ENCODE measurements at regions not wholly inside any gene's neighbourhood (a gene's known extent, or its start where the extent isn't known, plus 50 kb on each side); places are given as distances from the start of the nearest gene placed in this dataset.

DNA sequence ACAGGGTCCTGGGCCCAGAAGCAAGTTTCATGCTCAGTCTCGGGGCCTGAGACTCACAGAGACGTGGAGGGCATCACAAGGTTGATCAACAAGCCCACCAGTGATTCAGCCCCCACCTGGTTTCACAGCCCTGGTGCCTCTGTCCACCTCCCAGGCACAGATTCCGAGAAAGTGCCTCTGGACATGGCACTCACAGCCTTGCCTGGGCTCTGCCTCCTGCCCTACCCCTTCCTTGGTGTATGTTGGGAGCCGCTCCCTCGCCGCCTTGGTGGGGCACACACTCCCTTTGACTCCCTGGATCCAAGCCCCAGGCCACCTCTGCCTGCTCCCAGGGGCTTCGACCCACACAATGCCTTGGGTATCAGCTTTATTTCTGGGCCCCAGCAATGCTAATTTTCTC, 200.8 kb upstream of the PPP2R2D start:
- DNase-seq (no peak), ATAC-seq (ENCODE audit: poor library complexity) (no peak)
- intact Hi-C loops (cut with DNase I), result no loop called here

DNA sequence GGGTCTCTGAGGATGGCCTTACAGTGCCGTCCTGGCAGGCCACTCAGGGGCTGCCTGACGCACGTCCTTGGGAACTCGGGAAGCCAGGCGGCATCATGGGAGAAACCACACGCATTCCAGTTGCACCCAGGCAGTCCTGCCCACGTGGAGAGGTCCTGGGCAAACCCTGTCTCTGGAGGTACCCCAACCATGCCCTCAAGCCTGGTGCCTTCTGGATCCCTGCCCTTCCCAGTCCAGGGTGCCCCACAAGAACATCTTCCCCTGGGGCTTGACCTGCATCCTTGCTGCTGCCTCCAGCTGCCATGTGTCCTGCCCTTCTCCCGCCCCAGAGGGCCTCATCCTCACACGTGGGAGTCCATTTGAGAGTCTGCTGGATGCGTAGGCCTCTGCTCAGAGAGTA, 200.3 kb upstream of the PPP2R2D start:
- DNase-seq (no peak), ATAC-seq (ENCODE audit: poor library complexity) (no peak)
- intact Hi-C loops (cut with DNase I), result no loop called here

DNA sequence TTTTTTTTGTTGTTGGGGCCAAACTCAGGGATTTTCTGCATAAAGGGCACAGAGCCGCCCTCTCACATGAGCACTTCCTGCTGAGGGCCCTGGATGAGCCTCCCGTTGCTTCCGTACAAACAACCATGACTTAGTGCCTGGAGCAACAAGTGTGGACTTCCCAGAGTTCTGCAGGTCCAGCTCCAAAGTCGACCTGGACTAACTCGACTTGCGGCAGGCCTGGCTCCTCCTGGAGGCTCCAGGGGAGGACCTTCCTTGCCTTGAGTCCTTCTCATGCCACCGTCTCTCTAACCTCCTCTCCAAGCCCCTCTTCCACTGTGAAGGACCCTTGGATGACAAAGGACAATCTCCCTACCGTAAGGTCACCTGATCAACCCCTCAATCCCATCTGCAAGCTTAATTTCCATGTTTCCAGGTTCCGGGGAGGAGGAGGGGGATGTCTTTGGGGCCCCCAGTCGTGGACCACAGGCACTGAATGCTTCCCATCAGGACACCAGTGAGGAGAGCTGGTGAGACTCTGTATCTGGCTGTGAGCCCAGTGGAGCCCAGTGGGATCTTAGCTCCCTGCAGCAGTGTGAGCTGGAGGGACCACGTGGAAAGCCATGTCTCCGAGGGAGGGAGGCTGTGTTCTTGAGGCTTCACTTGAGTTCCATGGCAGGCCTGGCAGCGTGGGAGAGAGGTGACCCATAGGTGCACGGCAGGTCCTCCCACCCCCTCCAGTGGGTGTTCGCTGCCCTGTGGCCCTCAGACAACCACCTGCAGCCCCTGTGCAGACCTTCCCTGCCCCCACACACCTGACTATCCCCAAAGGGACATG, 199.5 kb upstream of the PPP2R2D start:
- intact Hi-C loops (cut with DNase I), result no loop called here
- ATAC-seq (ENCODE audit: poor library complexity) (no peak), DNase-seq (no peak)

DNA sequence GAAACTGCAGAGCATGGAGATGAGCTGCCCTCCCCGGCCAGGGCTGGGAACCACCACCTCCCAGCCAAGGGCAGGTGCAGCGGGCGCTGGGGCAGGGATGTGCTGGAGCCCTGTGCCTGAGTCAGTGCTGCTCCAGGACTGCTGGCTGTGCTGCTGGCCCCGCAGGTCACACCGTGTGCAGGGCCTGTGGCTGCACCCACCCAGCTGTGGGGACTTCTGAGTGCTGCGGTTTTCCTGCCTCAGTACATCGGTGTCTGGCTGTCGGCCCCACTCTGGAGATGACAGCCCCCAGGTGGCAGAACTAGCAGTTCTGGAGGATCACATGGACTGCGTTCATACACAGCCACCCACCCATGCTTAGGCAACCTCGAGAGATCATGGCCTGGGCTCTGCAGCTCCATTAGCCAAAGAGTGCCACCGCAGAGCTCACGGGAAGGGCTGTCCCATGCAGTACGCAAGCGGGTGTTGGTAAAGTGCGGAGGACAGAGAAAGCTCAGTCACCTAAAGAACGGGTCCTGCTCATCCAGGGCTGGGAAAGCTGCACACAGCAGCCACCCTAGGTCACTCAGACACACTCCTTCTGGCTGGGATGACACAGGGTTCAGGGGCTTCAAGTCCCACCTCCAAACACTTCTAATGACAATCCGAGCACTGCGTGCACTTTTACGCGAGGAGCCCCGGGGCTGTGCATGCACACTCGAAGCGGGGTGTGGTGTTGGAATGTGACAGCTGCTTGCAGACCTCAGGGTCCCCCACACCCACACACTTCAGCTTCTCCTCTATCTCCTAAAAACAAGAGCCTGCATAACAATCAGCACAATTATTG, 198.1 kb upstream of the PPP2R2D start:
- ATAC-seq (ENCODE audit: poor library complexity) (no peak), DNase-seq (no peak)
- intact Hi-C loops (cut with DNase I), result no loop called here

DNA sequence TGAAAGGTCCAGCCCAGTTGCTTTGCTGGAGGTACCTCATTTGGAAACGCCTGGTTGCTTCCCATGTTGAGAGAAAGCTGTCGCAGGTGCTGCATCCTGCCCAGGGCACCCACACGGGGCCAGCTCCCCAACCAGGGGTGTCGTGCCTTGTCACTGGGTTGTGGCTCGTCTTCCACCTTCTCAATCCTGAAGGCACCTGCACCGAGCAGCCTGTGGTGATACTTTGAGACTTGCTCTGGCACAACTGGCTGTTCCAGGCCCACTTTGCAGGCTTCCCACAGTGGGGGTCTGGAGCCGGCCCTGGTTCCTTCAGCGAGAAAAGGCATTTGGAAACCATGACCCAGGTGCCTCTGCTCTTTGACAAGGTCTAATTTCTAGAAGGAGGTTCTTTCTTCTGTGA, 197.3 kb upstream of the PPP2R2D start:
- no peak for DNase-seq

DNA sequence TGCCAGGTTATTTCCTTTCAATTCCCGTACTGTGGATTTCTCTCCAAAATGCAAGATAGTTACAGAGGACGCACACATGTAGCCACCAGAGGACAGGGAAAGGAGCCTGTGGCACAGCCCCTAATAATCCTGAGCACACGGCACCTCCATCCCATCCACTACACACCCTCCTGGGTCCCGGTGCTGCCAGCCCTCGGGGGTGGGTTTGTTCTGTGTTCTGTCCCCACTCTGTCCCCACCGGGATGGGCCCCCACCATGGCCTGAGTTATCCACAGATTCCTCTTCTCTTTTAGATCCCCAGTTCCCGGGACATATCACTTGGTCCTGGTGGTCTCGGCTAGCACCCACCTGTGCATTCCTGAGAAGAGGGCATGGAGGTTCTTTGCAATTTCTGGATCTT, 196.9 kb upstream of the PPP2R2D start:
- DNase-seq (no peak), ATAC-seq (ENCODE audit: poor library complexity) (no peak)
- intact Hi-C loops (cut with DNase I), result no loop called here

More for the DNA sequence above, 197.3 kb upstream of the PPP2R2D start:
- intact Hi-C loops (cut with DNase I), result no loop called here
- ATAC-seq (ENCODE audit: poor library complexity), result no peak

DNA sequence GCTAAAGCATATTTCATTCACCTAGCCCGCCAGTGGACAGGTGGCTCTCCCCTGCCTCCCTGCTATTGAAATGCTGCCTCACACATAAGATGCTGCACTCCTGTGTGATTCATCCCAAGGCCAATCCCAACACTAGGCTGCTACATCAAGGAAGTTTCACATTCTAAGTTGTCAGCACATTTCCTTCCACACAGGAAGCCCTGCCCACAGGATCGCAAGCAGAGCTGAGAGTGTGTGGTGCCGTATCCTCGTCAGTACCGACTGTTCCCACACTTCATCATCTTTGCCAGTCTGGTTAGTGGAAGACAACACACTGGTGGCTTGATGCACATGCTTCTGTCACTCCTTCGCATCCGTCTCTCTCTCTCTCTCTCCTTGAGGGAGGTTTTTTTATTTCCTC, 194.3 kb upstream of the PPP2R2D start:
- intact Hi-C loops (cut with DNase I), result no loop called here
- ATAC-seq (ENCODE audit: poor library complexity) (no peak), DNase-seq (no peak)

DNA sequence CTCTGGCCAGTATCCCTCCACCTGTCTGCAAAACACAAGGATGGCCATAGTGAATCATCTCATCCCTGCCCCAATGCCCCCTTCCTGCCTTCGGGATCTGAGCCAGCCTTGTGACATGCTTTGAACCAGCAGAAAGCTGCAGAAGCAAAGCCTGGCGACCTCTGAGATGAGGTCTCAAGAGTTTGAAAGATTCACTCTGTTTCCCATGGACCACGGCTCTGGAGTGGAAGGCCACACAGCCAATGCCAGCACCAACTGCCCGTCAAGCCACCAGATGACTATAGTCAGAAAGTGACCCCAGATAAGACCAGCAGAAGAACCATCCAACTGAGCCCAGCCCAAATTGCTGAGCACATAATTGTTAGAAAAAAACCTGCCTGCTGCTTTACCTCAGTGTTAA, 193.9 kb upstream of the PPP2R2D start:
- no peak for DNase-seq
- intact Hi-C loops (cut with DNase I), result no loop called here
- no peak for ATAC-seq (ENCODE audit: poor library complexity)

DNA sequence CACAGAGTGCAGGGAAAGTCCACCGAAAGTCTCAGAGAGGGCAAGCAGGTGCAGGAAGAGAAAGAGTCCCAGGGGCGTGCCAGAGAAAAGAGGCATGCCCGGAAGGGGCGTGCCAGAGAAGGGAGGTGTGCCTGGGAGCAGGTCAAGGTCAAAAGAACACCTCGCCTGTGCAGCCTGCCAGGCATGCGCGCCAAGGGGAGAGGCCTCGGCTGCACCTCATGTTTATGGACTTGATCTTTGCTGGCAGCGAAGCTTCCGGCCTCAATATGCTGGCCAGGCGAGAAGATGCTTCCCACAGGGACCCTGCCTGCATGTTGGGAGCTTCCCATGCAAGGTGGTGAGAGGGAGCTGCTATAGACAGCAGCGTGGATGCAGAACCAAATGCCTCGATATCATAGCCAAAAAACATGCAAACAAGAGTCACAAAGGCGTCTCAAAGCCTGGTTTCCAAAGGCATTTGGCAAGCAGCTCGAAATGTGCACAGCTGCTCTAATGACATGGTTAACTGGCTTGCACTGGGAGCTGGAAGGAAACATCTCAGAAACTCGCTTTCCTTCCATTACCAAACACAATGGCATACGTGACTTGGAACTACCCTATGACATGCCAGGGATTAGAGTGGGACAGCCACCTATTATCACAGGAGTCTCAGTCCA, 192.5 kb upstream of the PPP2R2D start:
- intact Hi-C loops (cut with DNase I), result no loop called here
- DNase-seq (no peak), ATAC-seq (ENCODE audit: poor library complexity) (no peak)

DNA sequence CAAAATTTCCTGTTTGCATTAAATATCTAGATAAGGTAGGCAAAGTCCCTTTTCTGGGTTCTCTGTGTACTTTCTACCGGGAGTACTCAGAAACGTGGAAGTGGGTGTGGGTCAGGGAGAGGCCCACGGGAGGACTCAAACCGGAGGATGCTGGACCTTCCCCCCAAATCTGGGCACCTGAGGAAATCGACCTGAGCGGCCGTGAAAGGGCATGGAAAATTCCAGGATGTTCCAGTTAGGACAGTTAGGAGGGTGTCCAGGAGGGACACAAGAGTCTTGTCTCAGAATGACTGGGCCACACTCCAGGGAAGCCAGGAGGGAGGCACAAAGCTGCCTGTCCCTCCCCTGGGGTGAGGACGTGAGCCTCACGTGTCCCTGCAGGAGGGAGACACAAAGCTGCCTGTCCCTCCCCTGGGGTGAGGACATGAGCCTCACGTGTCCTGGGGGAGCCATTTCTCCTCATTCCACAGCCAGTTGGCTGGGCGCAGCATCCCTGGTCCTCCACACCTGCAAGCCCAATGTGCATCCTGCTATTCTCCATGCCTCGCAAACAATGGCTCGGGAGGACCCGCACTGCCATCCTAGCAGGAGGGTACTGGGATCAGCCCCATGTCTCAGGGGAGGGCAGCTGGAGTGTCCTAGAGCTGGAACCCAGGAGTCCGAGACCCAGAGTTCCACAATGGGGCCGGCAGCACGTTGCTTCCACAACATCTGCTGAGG, 190.5 kb upstream of the PPP2R2D start:
- intact Hi-C loops (cut with DNase I), result no loop called here
- ATAC-seq (ENCODE audit: poor library complexity) (no peak), DNase-seq (no peak)

DNA sequence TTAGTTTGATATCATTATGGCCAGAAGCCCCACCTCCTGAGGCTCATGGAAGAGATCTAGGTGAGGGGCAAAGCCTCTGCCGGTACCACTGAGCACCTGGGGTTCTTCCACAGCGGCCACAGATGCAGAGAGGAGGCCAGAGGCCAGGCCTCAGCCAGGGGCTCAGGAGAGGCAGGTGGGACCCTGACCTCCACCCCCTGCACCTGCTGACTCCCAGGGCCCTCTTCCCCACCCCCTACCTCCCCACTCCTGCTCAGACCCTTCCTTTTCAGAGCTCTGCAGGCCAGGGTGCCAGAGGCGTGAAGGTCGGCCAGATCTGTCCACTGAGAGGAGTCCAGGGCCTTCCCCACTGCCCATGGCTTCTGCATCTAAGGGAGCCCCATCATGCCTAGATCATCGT, 178.7 kb upstream of the PPP2R2D start:
- no peak for DNase-seq
- intact Hi-C loops (cut with DNase I), result no loop called here
- ATAC-seq (ENCODE audit: poor library complexity), result no peak

DNA sequence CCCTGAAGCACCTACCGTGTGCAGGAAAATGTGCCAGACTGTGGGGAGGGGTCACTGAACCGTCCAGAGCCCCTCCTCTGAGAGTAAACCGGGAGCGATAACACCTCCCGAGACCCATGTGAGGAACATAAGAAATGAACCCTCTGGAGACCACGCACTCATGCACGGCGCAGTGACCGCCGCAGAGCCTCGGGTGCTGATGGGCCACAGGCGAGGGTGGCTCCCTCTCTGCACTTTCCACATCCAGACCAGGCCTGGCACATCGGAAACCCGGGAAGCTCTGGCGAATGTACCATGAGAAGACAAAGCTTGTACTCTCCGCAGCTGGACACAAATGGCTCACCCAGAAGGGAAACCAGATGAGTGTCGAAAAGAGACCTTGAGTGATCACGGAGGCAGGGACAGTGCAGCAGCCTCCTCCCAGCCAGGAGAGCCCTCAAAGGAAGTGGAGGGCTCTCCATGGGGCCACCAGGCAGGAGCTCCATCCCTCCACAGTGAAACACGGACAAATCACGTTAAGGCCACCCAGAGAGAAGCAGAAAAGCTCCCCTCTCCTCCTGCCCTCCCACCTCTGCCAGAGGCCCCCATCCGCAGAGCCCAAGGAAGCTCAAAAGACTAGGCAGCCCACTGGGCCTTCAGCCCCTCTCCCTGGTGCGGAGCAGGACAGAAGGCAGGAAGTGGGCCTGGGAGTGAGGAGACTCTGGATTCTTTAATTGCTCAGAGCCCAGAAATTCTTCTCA, 178.1 kb upstream of the PPP2R2D start:
- no peak for DNase-seq
- ATAC-seq (ENCODE audit: poor library complexity), result no peak
- intact Hi-C loops (cut with DNase I), result no loop called here

DNA sequence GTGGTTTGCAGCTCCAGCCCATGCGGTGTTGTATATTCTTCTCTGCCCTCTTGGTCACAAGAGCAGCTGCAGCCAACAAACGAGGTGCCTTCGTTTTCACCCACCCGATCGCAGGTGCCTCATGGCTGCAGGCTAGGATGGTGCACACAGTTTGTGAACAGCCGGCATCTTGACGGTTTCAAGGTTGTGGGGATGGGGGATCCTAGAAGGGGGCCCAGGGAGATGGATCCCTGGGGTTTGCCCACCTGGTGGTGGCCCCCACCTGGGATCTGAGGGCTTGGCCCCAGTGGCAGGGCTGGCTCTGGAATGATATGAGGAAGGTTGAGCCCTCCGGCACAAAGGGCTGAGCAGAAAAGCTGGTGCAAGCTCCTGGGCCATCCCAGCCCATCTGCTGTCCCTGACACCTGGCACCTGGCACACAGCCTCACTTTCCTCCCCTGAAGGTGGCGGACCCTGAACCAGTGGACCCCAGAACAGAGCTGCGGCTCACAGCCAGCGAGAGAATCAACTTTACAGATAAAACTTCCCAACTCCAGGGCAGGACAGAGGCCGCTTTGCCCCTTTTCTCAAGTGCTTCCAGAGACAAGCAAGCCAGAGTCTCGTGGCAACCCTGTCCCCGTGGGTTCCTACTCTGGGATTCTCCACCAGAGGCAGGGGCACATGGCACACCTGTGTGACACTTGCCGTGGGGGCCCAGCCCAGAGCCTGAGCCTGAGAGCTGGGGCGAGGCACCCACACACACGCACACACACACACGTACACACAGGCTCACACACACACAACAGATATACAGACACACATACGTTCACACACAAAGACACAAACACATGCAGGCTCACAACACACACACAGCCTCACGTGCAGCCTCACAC, 177.3 kb upstream of the PPP2R2D start:
- no peak for DNase-seq
- ATAC-seq (ENCODE audit: poor library complexity), result no peak
- intact Hi-C loops (cut with DNase I), result no loop called here

DNA sequence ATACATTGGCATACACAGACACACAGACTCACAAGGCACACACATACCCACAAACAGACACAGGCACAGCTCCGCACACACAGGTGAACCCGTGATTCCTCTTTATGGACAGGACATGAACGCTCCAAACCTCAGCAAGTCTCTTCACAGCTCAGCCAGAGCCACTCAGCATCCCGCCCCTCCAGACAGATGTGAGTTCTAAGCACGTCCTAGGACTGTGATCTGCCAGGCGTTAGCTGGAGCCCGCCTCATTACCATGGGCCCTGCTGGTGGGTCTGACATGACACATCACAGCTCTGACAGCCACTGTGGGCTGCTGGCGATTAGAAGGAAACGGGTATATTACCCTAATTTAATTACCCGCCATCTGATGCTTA, 176.7 kb upstream of the PPP2R2D start:
- intact Hi-C loops (cut with DNase I), result no loop called here
- ATAC-seq (ENCODE audit: poor library complexity) (no peak), DNase-seq (no peak)

DNA sequence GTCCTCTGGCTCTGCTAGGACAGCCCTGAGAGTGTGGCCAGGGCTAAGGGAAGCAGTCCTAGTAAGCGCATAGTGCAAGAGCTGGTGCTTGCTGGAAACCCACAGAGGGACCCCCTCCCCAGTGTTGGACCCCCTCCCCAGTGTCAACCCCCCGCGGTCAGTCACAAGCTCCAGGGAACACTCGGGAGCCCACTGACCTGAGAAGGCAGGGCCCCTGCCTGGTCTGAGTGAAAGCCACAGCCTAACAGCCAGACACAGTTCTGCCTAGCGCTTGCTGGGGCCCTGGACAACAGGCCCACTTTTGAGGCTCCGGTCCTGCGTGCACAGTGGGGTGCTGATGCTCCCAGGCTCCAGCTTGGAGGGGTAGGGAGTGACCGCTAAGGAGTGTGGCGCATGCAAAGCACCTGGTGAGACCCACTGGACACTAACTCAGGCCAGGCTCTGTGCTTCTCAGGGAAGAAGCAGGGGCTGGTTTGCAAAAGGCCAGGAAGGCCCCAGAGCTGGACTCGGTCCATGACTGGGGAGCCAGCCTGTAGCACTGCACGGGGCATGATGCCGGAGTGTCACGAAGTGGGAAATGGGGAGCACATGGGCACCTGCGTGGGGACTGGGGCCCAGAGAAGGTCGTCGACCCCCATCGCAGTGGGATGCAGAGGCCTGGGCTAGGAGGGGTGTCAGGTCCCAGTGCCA, 175.8 kb upstream of the PPP2R2D start:
- intact Hi-C loops (cut with DNase I), result no loop called here
- no peak for ATAC-seq (ENCODE audit: poor library complexity)
- no peak for DNase-seq

DNA sequence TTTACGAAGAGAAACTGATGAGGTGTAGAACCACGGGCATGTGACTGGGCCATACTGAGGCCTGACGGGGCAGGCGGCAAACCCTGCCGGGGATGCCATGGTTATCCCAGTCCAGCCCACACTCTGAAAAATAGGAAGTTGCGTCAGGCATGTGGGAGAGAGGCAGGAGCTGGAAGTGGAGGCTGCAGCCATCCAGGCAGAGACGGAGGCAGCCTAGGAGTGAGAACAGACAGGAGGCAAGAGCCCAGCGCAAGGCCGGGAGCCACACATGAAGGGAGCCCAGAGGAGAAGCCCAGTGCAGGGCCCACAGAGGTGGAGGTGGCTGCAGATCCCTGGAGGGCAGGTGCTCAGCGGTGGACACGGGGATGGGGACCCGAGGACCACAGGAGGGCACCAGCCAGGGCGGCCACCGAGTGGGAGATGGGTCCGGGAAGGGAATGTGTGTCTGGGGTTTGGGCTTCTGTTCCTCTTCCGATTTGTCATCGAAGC, 175.2 kb upstream of the PPP2R2D start:
- ATAC-seq (ENCODE audit: poor library complexity) (no peak), DNase-seq (no peak)
- intact Hi-C loops (cut with DNase I), result no loop called here
